Type B pancreatic cell (in vitro differentiated cells): ENCODE measurements at regions not wholly inside any gene's neighbourhood (a gene's known extent, or its start where the extent isn't known, plus 50 kb on each side); places are given as distances from the start of the nearest gene placed in this dataset.
"Not testable (repeated sequence)": the region's sequence is repeated elsewhere in the genome, so short reads cannot be mapped to it uniquely, and the experiment has no call there.

Experiments used
- DNase-seq: peaks from one replicate; pipeline ENCODE4 v3.0.0; 2021; ENCODE audit warnings: mixed read lengths; ENCODE audit not compliant: unreplicated experiment; ENCODE audit errors: extremely low spot score
- H3K27ac Mint-ChIP-seq: 2 replicates; pipeline ENCODE4 v1.8.0; 2021; ENCODE audit warnings: mild to moderate bottlenecking, mixed read lengths
- H3K27me3 Mint-ChIP-seq: 2 replicates; pipeline ENCODE4 v1.8.0; 2021; ENCODE audit warnings: mixed read lengths
- H3K36me3 Mint-ChIP-seq: 2 replicates; pipeline ENCODE4 v1.8.0; 2021; ENCODE audit warnings: mixed read lengths
- H3K4me1 Mint-ChIP-seq: one replicate; pipeline ENCODE4 v1.8.0; 2021; ENCODE audit warnings: mixed read lengths; ENCODE audit not compliant: unreplicated experiment
- H3K4me3 Mint-ChIP-seq: 2 replicates; pipeline ENCODE4 v1.8.0; 2021; ENCODE audit warnings: mild to moderate bottlenecking, mixed read lengths
- H3K9me3 Mint-ChIP-seq: 2 replicates; pipeline ENCODE4 v1.8.0; 2021; ENCODE audit warnings: mixed read lengths
- CTCF ChIP-seq: fragments of 200-600 bp; sonication (generic); conservative IDR thresholded peaks from 2 replicates; pipeline ENCODE4 v1.5.0; 2021; ENCODE audit warnings: antibody characterized with exemption, mild to moderate bottlenecking

GRCh38 chr6:94785514-94785913 is 791.8 kb upstream of the MANEA start:
- no peak overlapping the region for H3K4me3 Mint-ChIP-seq
- H3K27me3 Mint-ChIP-seq = no peaks in the 10 kb centered on the region
- no peak for TF ChIP-seq CTCF
- H3K4me1 Mint-ChIP-seq = no peaks in the 10 kb centered on the region
- DNase-seq = no peak
- H3K9me3 Mint-ChIP-seq = peaks cover 5% of the 10 kb centered on the region
- no peaks in the 10 kb centered on the region for H3K36me3 Mint-ChIP-seq
- H3K27ac Mint-ChIP-seq = no peak overlapping the region

GRCh38 chr6:94785081-94785480 is 792.3 kb upstream of the MANEA start:
- not testable (repeated sequence) for H3K27me3 Mint-ChIP-seq, H3K27ac Mint-ChIP-seq, H3K4me3 Mint-ChIP-seq, H3K4me1 Mint-ChIP-seq, H3K36me3 Mint-ChIP-seq, H3K9me3 Mint-ChIP-seq, DNase-seq

- TF ChIP-seq CTCF = no peak
- no peak for DNase-seq
- no peaks in the 10 kb centered on the region for H3K9me3 Mint-ChIP-seq
- no peak overlapping the region for H3K4me3 Mint-ChIP-seq
- H3K27ac Mint-ChIP-seq = no peak overlapping the region
- H3K4me1 Mint-ChIP-seq = no peaks in the 10 kb centered on the region
- no peaks in the 10 kb centered on the region for H3K36me3 Mint-ChIP-seq
- no peaks in the 10 kb centered on the region for H3K27me3 Mint-ChIP-seq
Measured at GRCh38 chr6:94769197-94769596, 808.1 kb upstream of the MANEA start.

- Mint-ChIP-seq H3K4me1 (no peaks in the 10 kb centered on the region), H3K27ac (no peak overlapping the region), H3K9me3 (no peaks in the 10 kb centered on the region), H3K36me3 (no peaks in the 10 kb centered on the region), H3K27me3 (no peaks in the 10 kb centered on the region), H3K4me3 (no peak overlapping the region)
- no peak for DNase-seq
- TF ChIP-seq CTCF = no peak
Measured at GRCh38 chr6:94751641-94752329, 825.5 kb upstream of the MANEA start.

- TF ChIP-seq CTCF = no peak
- Mint-ChIP-seq H3K27ac (no peak overlapping the region), H3K9me3 (no peaks in the 10 kb centered on the region), H3K27me3 (no peaks in the 10 kb centered on the region), H3K4me1 (no peaks in the 10 kb centered on the region), H3K36me3 (no peaks in the 10 kb centered on the region), H3K4me3 (no peak overlapping the region)
- no peak for DNase-seq
Measured at GRCh38 chr6:94736236-94736635, 841.1 kb upstream of the MANEA start.

GRCh38 chr6:94735270-94735669 is 842.1 kb upstream of the MANEA start:
- H3K4me3 Mint-ChIP-seq = no peak overlapping the region
- no peaks in the 10 kb centered on the region for H3K9me3 Mint-ChIP-seq
- H3K4me1 Mint-ChIP-seq = no peaks in the 10 kb centered on the region
- DNase-seq = no peak
- H3K36me3 Mint-ChIP-seq = no peaks in the 10 kb centered on the region
- H3K27ac Mint-ChIP-seq = no peak overlapping the region
- H3K27me3 Mint-ChIP-seq = no peaks in the 10 kb centered on the region
- no peak for TF ChIP-seq CTCF
